Loucy (cell line): ENCODE measurements at regions not wholly inside any gene's neighbourhood (a gene's known extent, or its start where the extent isn't known, plus 50 kb on each side); places are given as distances from the start of the nearest gene placed in this dataset.

Experiments
- H2AFZ ChIP-seq: fragments of 200-600 bp; sonication (generic); 2 replicates; pipeline ENCODE4 v1.6.0; 2016; ENCODE audit warnings: antibody characterized with exemption, mild to moderate bottlenecking, low read length, moderate library complexity
- H3F3A ChIP-seq: fragments of 200-600 bp; 2 replicates; pipeline ENCODE4 v1.6.0; 2016; ENCODE audit warnings: antibody characterized with exemption, low read depth, mild to moderate bottlenecking
- H3K27me3 ChIP-seq: fragments of 200-600 bp; sonication (generic); 2 replicates; pipeline ENCODE4 v1.6.1; 2014; ENCODE audit warnings: low read length, mild to moderate bottlenecking; ENCODE audit not compliant: insufficient read depth, poor library complexity, severe bottlenecking
- H3K36me3 ChIP-seq: fragments of 200-600 bp; sonication (generic); 2 replicates; pipeline ENCODE4 v1.6.1; 2016; ENCODE audit warnings: low read length; ENCODE audit not compliant: insufficient read depth
- H3K4me1 ChIP-seq: fragments of 200-600 bp; sonication (generic); 2 replicates; pipeline ENCODE4 v1.5.1; 2014; ENCODE audit warnings: low read length, mild to moderate bottlenecking; ENCODE audit not compliant: insufficient read depth, poor library complexity, severe bottlenecking
- H3K4me2 ChIP-seq: fragments of 200-600 bp; sonication (generic); 2 replicates; pipeline ENCODE4 v1.6.0; 2014; ENCODE audit warnings: antibody characterized with exemption, low read length, low read depth, mild to moderate bottlenecking; ENCODE audit not compliant: poor library complexity, severe bottlenecking
- H3K4me3 ChIP-seq: fragments of 200-600 bp; sonication (generic); 2 replicates; pipeline ENCODE4 v1.5.1; 2014; ENCODE audit warnings: low read length, mild to moderate bottlenecking, mixed read lengths; ENCODE audit not compliant: poor library complexity, severe bottlenecking
- H3K79me2 ChIP-seq: fragments of 200-600 bp; sonication (generic); 2 replicates; pipeline ENCODE4 v1.6.1; 2014; ENCODE audit warnings: low read length; ENCODE audit not compliant: insufficient read depth
- H3K9ac ChIP-seq: fragments of 200-600 bp; sonication (generic); 2 replicates; pipeline ENCODE4 v1.6.0; 2014; ENCODE audit warnings: mild to moderate bottlenecking, low read depth, low read length, moderate library complexity; ENCODE audit not compliant: poor library complexity, severe bottlenecking
- H3K9me2 ChIP-seq: fragments of 200-600 bp; sonication (generic); replicated peaks from 2 replicates; pipeline ENCODE4 v1.6.1; 2016; ENCODE audit warnings: low read depth, low read length, mixed read lengths
- H3K9me3 ChIP-seq: fragments of 200-600 bp; sonication (generic); 2 replicates; pipeline ENCODE4 v1.6.1; 2014; ENCODE audit warnings: mild to moderate bottlenecking, antibody characterized with exemption, low read length, low read depth; ENCODE audit not compliant: insufficient read depth
- H4K20me1 ChIP-seq: fragments of 200-600 bp; sonication (generic); 2 replicates; pipeline ENCODE4 v1.6.0; 2014; ENCODE audit warnings: antibody characterized with exemption, low read length, mild to moderate bottlenecking; ENCODE audit not compliant: insufficient read depth, poor library complexity, severe bottlenecking
- CTCF ChIP-seq: fragments of 200-600 bp; sonication (generic); conservative IDR thresholded peaks from 2 replicates; pipeline ENCODE4 v1.5.1; 2014; ENCODE audit warnings: mild to moderate bottlenecking, antibody characterized with exemption, low read length
- EZH2phosphoT487 ChIP-seq: fragments of 200-600 bp; IDR thresholded peaks from 2 replicates; pipeline ENCODE4 v1.6.1; 2018; ENCODE audit warnings: antibody characterized with exemption, mild to moderate bottlenecking, moderate library complexity, borderline replicate concordance

GRCh38 chr1:82346141-82346540, 545.4 kb downstream of the ADGRL2 start:
- TF ChIP-seq EZH2phosphoT487 (no peak), CTCF (no peak)
- Histone ChIP-seq H3K9me2 (no peaks in the 10 kb centered on the region), H3K4me3 (no peak overlapping the region), H3K79me2 (no peaks in the 10 kb centered on the region), H3K9ac (no peak overlapping the region), H3K9me3 (no peaks in the 10 kb centered on the region; the same call in 1 of the 2 replicates), H2AFZ (no peak overlapping the region), H3F3A (no peaks in the 10 kb centered on the region), H3K36me3 (no peaks in the 10 kb centered on the region), H3K4me1 (no peaks in the 10 kb centered on the region), H3K4me2 (no peak overlapping the region), H4K20me1 (no peaks in the 10 kb centered on the region), H3K27me3 (no peaks in the 10 kb centered on the region)

- Histone ChIP-seq H3K27me3 (no peaks in the 10 kb centered on the region), H3K9me3 (no peaks in the 10 kb centered on the region), H3K9me2 (no peaks in the 10 kb centered on the region), H4K20me1 (no peaks in the 10 kb centered on the region), H3K36me3 (no peaks in the 10 kb centered on the region), H3K79me2 (no peaks in the 10 kb centered on the region), H3K4me3 (no peak overlapping the region), H3K4me2 (no peak overlapping the region), H2AFZ (no peak overlapping the region), H3K4me1 (no peaks in the 10 kb centered on the region), H3F3A (no peaks in the 10 kb centered on the region), H3K9ac (no peak overlapping the region)
- TF ChIP-seq CTCF (no peak), EZH2phosphoT487 (no peak)
Measured at GRCh38 chr1:82343381-82343780, 542.6 kb downstream of the ADGRL2 start.

GRCh38 chr1:82337635-82338034, 536.9 kb downstream of the ADGRL2 start:
- no peaks in the 10 kb centered on the region for H3K9me2 ChIP-seq
- no peak overlapping the region for H3K9ac ChIP-seq
- no peaks in the 10 kb centered on the region for H3K4me1 ChIP-seq
- H3K36me3 ChIP-seq: no peaks in the 10 kb centered on the region
- no peak for TF ChIP-seq CTCF
- TF ChIP-seq EZH2phosphoT487: no peak
- no peaks in the 10 kb centered on the region for H3K9me3 ChIP-seq
- no peaks in the 10 kb centered on the region for H3K27me3 ChIP-seq
- no peak overlapping the region for H2AFZ ChIP-seq
- H3K4me2 ChIP-seq: no peak overlapping the region
- no peaks in the 10 kb centered on the region for H3K79me2 ChIP-seq
- H3F3A ChIP-seq: no peaks in the 10 kb centered on the region
- H3K4me3 ChIP-seq: no peak overlapping the region
- H4K20me1 ChIP-seq: no peaks in the 10 kb centered on the region
